GM19397 (cell line): ENCODE measurements at regions not wholly inside any gene's neighbourhood (a gene's known extent, or its start where the extent isn't known, plus 50 kb on each side); places are given as distances from the start of the nearest gene placed in this dataset.

Source experiments
- ATAC-seq: cut with Tn5 transposase; IDR thresholded peaks from one replicate; pipeline ENCODE4 v1.9.1; 2021; ENCODE audit warnings: mild to moderate bottlenecking, moderate library complexity; ENCODE audit not compliant: unreplicated experiment

DNA sequence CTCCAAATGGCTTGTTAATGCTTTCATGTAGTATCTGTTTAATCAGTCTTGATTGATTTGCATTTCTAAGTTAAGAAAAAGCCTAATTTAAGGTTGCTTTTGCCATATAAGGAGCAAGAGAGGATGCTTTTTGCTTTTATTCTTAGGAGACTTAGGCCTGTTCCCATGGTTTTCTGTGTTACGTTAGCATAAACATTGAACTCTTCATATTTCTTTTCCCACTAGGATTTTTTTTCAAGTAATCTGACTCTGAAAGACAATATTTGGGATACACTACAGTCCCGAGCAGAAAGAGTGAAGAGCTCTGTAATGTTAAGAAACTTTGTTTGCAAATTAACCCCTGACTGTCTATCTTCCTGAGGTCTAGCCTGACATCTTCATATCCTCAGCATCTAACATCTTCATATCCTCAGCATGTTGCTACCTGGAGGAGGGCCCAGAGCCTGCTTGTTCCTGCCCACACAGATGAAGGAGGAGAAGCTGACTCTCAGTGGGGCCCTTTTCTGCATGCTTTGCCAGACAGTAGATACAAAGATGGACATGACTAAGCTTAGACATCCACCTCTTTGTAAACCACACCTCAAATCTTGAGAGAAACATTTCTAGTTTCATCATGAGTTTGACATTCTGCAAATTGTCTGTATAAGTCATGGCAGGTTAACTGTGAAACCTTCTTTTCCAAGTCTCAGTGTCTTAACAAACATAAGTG, 86.2 kb upstream of the COL6A5 start:
- no peak for ATAC-seq

DNA sequence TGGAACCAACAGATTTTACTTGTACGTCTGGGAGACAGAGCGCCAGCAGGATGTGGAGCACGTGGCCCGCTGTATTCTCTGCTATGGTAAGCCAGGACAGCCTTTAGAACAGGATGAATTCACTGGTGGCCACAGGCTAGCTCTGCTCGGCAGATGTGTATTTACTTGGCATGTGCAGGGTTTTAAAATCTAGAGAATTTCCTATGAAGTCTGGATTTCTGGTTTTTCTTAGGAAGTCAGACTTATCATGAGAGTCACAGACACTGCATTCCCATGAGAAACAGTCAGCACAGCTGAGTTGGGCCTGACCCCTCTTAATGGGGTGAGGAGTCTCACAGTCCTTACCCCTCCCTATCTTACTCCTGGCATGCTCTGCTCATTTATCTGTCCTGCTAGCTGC, 84.6 kb upstream of the COL6A5 start:
- ATAC-seq: no peak

- ATAC-seq: no peak
Measured at GRCh38 chr3:130263708-130264107, 81.8 kb upstream of the COL6A5 start.

DNA sequence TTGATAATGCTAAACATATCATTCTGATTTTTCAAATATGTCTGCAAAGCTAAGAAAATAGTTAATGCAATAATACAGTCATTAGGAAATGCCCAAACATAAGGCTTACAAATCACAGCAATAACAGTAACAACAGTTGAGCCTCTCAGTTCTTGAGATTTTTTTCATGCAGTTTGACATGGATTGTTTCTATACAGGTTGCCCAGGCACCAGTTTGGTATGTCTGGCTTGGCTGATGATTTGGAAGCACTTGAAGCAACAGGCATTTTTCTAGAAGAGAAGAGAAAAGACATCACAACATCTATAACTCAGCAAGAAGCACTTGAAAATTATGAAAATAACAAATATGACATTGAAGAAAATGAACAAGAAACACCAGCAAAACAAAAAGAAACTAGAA, 78.7 kb upstream of the COL6A5 start:
- no peak for ATAC-seq

DNA sequence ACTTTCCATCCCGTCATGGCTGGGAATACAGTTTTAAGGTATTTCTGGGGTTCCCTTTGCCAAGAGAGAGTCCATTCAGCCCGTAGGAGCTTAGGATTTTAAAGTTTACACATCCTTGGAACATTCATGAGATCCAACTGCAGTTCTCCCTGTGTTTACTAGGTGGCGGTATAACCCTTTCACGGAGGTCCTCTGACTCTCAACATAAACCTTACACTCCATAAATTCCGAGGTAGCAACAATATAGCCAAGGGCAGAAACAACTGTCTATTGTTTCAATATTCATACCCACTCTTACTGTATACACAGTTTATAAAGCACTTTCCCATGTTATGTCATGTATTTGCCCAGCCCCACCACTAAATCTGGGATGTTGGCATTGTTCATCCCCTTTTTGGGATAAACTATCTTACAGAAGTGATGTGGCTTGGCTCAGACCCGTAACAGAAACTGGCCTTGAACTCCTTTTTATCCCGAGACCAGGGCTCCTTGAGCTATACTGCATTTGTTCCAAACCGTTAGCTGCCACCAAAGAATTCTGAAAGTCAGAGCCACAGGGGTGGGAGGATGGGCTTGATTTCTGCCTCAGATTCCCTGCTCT, 69.2 kb upstream of the COL6A5 start:
- ATAC-seq: peak; percentile 55

DNA sequence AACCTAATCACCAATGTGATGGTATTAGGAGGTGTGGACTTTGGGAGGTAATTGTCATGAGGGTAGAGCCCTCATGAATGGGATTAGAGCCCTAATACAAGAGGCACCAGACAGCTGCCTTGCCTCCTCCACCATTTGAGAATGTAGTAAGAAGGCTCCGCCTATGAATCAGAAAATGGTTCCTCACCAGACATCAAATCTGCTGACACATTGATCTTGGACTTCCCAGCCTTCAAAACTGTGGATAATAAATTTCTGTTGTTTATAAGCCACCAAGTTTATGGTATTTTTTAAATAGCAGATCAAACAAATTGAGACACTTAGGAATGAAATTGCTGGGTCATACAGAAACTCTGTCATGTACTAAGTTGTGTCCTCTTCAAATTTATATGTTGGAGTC, 56.8 kb upstream of the COL6A5 start:
- ATAC-seq: no peak

DNA sequence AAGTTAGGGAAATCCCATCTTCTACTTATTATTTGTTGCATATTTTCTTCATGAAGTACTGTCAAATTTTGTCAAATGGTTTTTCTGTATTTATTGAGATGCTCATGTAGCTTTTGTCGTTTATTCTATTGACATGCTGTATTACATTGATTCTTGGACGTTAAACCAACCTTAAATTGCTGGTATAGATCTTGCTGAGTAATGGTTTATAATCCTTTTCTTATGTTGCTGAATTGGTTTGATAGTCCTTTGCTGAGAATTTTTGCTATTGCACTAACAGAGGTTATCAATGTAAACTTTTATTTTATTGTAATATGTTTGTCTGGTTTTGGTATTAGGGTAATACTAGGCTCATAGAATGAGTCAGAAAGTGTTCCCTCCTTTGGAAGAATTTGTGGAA, 54.3 kb upstream of the COL6A5 start:
- ATAC-seq: no peak

DNA sequence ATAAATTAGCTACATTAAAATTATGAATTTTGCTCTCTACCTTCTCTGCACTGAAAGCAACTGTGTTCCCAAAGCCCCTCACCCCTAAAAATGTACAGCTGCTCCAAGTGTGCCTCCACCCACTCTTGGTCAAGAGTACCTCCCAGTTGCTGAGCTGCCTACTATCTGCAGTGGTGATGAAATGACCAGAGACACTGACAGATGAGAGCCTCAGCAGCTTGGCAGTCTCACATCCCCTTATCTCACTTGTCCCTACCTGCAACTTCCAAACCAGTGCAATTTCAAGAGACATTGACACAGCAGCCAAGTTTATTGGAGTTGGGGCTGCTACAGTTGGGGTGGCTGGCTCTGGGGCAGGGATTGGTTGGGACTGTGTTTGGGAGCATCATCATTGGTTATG, 52.2 kb upstream of the COL6A5 start:
- no peak for ATAC-seq
